ENCODE measurements at regions not wholly inside any gene's neighbourhood (a gene's known extent, or its start where the extent isn't known, plus 50 kb on each side); places are given as distances from the start of the nearest gene placed in this dataset.

DNA sequence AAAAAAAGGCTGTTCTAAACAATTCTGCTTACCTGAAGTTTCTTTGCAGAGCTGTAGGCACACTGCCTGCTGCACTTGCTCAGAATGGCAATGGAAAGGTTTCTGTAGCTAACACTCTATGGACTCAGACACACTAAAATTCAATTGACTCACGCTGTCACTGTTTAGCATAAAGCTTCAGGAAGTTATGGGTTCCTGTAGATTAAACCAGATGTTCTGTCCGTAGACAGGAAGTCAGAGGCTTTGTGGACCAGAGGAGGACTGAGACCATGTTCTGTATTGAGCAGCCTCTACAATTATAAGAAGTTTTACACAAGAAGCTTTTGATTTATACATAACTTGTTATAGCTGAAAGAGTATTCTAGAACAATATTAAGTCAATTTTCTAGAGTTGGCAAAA is 70.4 kb downstream of the GLYATL1 start:
- no peak overlapping the region for H3K27ac ChIP-seq (ENCODE audit: low read depth)
- Mint-ChIP-seq H3K27ac (no peak overlapping the region), H3K9me3 (peaks cover 5% of the 10 kb centered on the region), H3K4me3 (no peak overlapping the region), H3K36me3 (ENCODE audit: low read depth) (peaks cover 7% of the 10 kb centered on the region), H3K4me1 (peaks cover 16% of the 10 kb centered on the region), H3K27me3 (ENCODE audit: insufficient read depth, low read depth, poor library complexity) (peaks cover 2% of the 10 kb centered on the region)
- no peaks in the 10 kb centered on the region for H3K36me3 ChIP-seq (ENCODE audit: insufficient read depth)
- H3K4me2 ChIP-seq, result no peak overlapping the region
- no peak overlapping the region for H3K4me3 ChIP-seq
- no peak for DNase-seq (ENCODE audit: low spot score)
- peaks cover 8% of the 10 kb centered on the region for H3K4me1 ChIP-seq (ENCODE audit: insufficient read depth)
- no peak for TF ChIP-seq ZNF331 (CRISPR knock-in tag; IDR thresholded peaks at IDR 0.05; ENCODE audit: low read depth)
- TF ChIP-seq REST (IDR thresholded peaks at IDR 0.05; ENCODE audit: unreplicated experiment), result no peak
- TF ChIP-seq EZH2 (IDR thresholded peaks at IDR 0.05; ENCODE audit: low read depth, unreplicated experiment), result no peak
- TF ChIP-seq EZH2phosphoT487 (IDR thresholded peaks at IDR 0.05; ENCODE audit: unreplicated experiment), result no peak
- TF ChIP-seq JUNB (IDR thresholded peaks at IDR 0.05; ENCODE audit: unreplicated experiment), result no peak
- no peak for TF ChIP-seq POLR2AphosphoS5 (IDR thresholded peaks at IDR 0.05; ENCODE audit: low read depth)
- TF ChIP-seq STAT1 (IDR thresholded peaks at IDR 0.05; ENCODE audit: unreplicated experiment), result no peak
- no peak for TF ChIP-seq CREB1 (CRISPR knock-in tag; IDR thresholded peaks at IDR 0.05; ENCODE audit: low read depth)
- no peak for TF ChIP-seq NANOG (IDR thresholded peaks at IDR 0.05; ENCODE audit: borderline replicate concordance)
- no peak for TF ChIP-seq ZNF114 (CRISPR knock-in tag; IDR thresholded peaks at IDR 0.05)
- no peak for TF ChIP-seq CTCF (conservative IDR thresholded peaks at IDR 0.05; ENCODE audit: low read depth in 2 of 2)
- TF ChIP-seq ZNF462 (CRISPR knock-in tag; IDR thresholded peaks at IDR 0.05), result no peak
- no peaks in the 10 kb centered on the region for H3K9me2 ChIP-seq (ENCODE audit: insufficient read depth)
- ATAC-seq, result no peak
- no peaks in the 10 kb centered on the region for H3F3A ChIP-seq (replicated peaks; ENCODE audit: low read depth)
- H2AFZ ChIP-seq, result peak overlapping the region; percentile 21; the same call in 1 of the 2 replicates
- no peaks in the 10 kb centered on the region for H3K79me2 ChIP-seq (replicated peaks; ENCODE audit: insufficient read depth)
- no peaks in the 10 kb centered on the region for H3K27me3 ChIP-seq (ENCODE audit: insufficient read depth)
- no peaks in the 10 kb centered on the region for H4K20me1 ChIP-seq (replicated peaks; ENCODE audit: insufficient read depth)

Data from GM23338 (cell line).